K562 (cell line): ENCODE measurements at regions not wholly inside any gene's neighbourhood (a gene's known extent, or its start where the extent isn't known, plus 50 kb on each side); places are given as distances from the start of the nearest gene placed in this dataset.

Source experiments
- ATAC-seq: fragments of 200-7000 bp; cut with Tn5 transposase; 3 replicates; pipeline ENCODE4 v1.9.1; 2020; ENCODE audit warnings: moderate library complexity
- BruUV-seq: library from RNA; stranded (reverse); fragments of 400-500 nt; replicated peaks from 2 replicates; lab custom pipeline; 2021; lab: Mats Ljungman, UMichigan
- CTCF ChIA-PET: fragments of 300-600 bp; formaldehyde crosslinking; extraction: SDS; loops from one replicate; lab custom pipeline; 2021; ENCODE audit warnings: low intra/inter-chr PET ratio; lab: Yijun Ruan, JAX
- POLR2A ChIA-PET: fragments of 300-600, 350-650 bp; sonication (Branson Sonifier 250); formaldehyde crosslinking; extraction: SDS; loops from one replicate; lab custom pipeline; 2021; ENCODE audit warnings: antibody characterized with exemption, inconsistent platforms; lab: Yijun Ruan, JAX
- DNase-seq, 4 experiments: peaks; one replicate each; pipeline versions ENCODE4 v3.0.0 to v3.0.0-alpha.2; 2011 to 2018; ENCODE audit warnings: low spot score in 3 of 4, mixed read lengths in 3 of 4; ENCODE audit errors: extremely low read depth in 1 of 4
- FAIRE-seq: peaks from 2 replicates; lab custom pipeline; 2011; peaks lifted over from hg19 to GRCh38; lab: Jason Lieb, UNC
- H2AFZ ChIP-seq: 2 replicates; pipeline ENCODE4 v1.6.0; 2011; ENCODE audit warnings: low read depth, low read length, control low read depth, inconsistent platforms
- H3K27ac ChIP-seq: fragments of 200-600 bp; 3 replicates; pipeline ENCODE4 v1.8.0; 2011; ENCODE audit warnings: low read depth, mild to moderate bottlenecking, control low read depth, inconsistent platforms, low read length, moderate library complexity, mixed read lengths; ENCODE audit errors: extremely low read depth
- H3K27me3 ChIP-seq, 2 experiments: fragments of 300-600 bp in 1 of 2; 2 replicates in 1 of 2; 3 replicates in 1 of 2; pipeline versions ENCODE4 v1.6.0 to v1.8.0; 2011; ENCODE audit warnings: inconsistent platforms in 2 of 2, low read length in 2 of 2, mild to moderate bottlenecking in 1 of 2, mixed read lengths in 1 of 2, moderate library complexity in 1 of 2; ENCODE audit not compliant: control insufficient read depth in 2 of 2, insufficient read depth in 2 of 2
- H3K36me3 ChIP-seq: fragments of 300-600 bp; 3 replicates; pipeline ENCODE4 v1.8.0; 2011; ENCODE audit warnings: mild to moderate bottlenecking, low read length, inconsistent platforms; ENCODE audit not compliant: control insufficient read depth, insufficient read depth
- H3K4me1 ChIP-seq, 2 experiments: fragments of 200-600 bp in 1 of 2; replicated peaks in 1 of 2; 2 replicates in 1 of 2; 3 replicates in 1 of 2; pipeline versions ENCODE4 v1.5.1 to v1.8.0; 2011; ENCODE audit warnings: inconsistent platforms in 2 of 2, low read length in 2 of 2, mild to moderate bottlenecking in 1 of 2, mixed read lengths in 1 of 2, moderate library complexity in 1 of 2; ENCODE audit not compliant: control insufficient read depth in 2 of 2, insufficient read depth in 2 of 2
- H3K4me2 ChIP-seq: 2 replicates; pipeline ENCODE4 v1.6.1; 2011; ENCODE audit warnings: low read length, control low read depth, inconsistent platforms, mixed read lengths; ENCODE audit not compliant: insufficient read depth
- H3K4me3 ChIP-seq: fragments of 200-600 bp; sonication (generic), shearing (Covaris generic); 2 replicates; pipeline ENCODE4 v1.5.1; 2016; ENCODE audit warnings: control low read depth, inconsistent platforms
- H3K79me2 ChIP-seq: fragments of 200-600 bp; 3 replicates; pipeline ENCODE4 v1.8.0; 2011; ENCODE audit warnings: low read length, inconsistent platforms; ENCODE audit not compliant: control insufficient read depth, insufficient read depth
- H3K9ac ChIP-seq, 2 experiments: 2 replicates each; pipeline versions ENCODE4 v1.6.0 to v1.6.1; 2011; ENCODE audit warnings: low read depth in 2 of 2, low read length in 2 of 2, control low read depth in 1 of 2, inconsistent platforms in 1 of 2, mild to moderate bottlenecking in 1 of 2, mixed read lengths in 1 of 2; ENCODE audit not compliant: insufficient read depth in 1 of 2
- H3K9me1 ChIP-seq: one replicate; pipeline ENCODE4 v1.6.0; 2011; ENCODE audit warnings: inconsistent platforms, mild to moderate bottlenecking, low read length, moderate library complexity; ENCODE audit not compliant: control insufficient read depth, insufficient read depth
- H3K9me3 ChIP-seq: replicated peaks from 2 replicates; pipeline ENCODE4 v1.5.1; 2011; ENCODE audit warnings: low read depth, low read length, inconsistent platforms; ENCODE audit not compliant: control insufficient read depth, insufficient read depth
- H4K20me1 ChIP-seq: replicated peaks from 2 replicates; pipeline ENCODE4 v1.6.1; 2011; ENCODE audit warnings: low read length, inconsistent platforms, mixed read lengths; ENCODE audit not compliant: control insufficient read depth, insufficient read depth
- ATF2 ChIP-seq: sonication (generic); formaldehyde crosslinking; IDR thresholded peaks from 2 replicates; pipeline ENCODE4 v1.8.1; 2022; ENCODE audit warnings: missing genetic modification reagents
- BCLAF1 ChIP-seq, 2 experiments: fragments of 450-650 bp in 1 of 2; IDR thresholded peaks; 2 replicates each; pipeline ENCODE4 v1.6.1; 2011 to 2017; ENCODE audit warnings: low read depth in 2 of 2, antibody characterized with exemption in 1 of 2, borderline replicate concordance in 1 of 2, low read length in 1 of 2, mild to moderate bottlenecking in 1 of 2, mixed read lengths in 1 of 2; ENCODE audit not compliant: control insufficient read depth in 1 of 2
- BMI1 ChIP-seq: fragments of 150-350 bp; IDR thresholded peaks from 2 replicates; pipeline ENCODE4 v1.6.1; 2014; ENCODE audit warnings: low read length
- BRF2 ChIP-seq: IDR thresholded peaks from 3 replicates; pipeline ENCODE4 v1.6.1; 2011; ENCODE audit warnings: borderline replicate concordance, mild to moderate bottlenecking; ENCODE audit not compliant: insufficient read length, insufficient read depth
- HCFC1 ChIP-seq: IDR thresholded peaks from 2 replicates; pipeline ENCODE4 v1.6.1; 2012; ENCODE audit warnings: low read depth, low read length, improper control_type of control experiment
- HNRNPK ChIP-seq: fragments of 200-400 bp; formaldehyde crosslinking; IDR thresholded peaks from one replicate; pipeline ENCODE4 v1.6.1; 2018; ENCODE audit warnings: mild to moderate bottlenecking, low read depth, low read length; ENCODE audit not compliant: poor library complexity, severe bottlenecking
- KDM2B ChIP-seq: fragments of 250-450 bp; sonication (Bioruptor Pico); IDR thresholded peaks from 2 replicates; pipeline ENCODE4 v1.8.0; 2021; ENCODE audit warnings: mild to moderate bottlenecking, moderate library complexity
- MXD1 ChIP-seq: fragments of 250-450 bp; sonication (Bioruptor Pico); IDR thresholded peaks from 2 replicates; pipeline ENCODE4 v1.8.0; 2021; ENCODE audit warnings: borderline replicate concordance, mild to moderate bottlenecking, moderate library complexity; ENCODE audit not compliant: poor library complexity, severe bottlenecking
- PTBP1 ChIP-seq: fragments of 200-400 bp; formaldehyde crosslinking; IDR thresholded peaks from 2 replicates; pipeline ENCODE4 v1.6.1; 2017; ENCODE audit warnings: low read depth, low read length
- SP2 ChIP-seq: IDR thresholded peaks from 2 replicates; pipeline ENCODE4 v1.6.1; 2011; ENCODE audit warnings: mild to moderate bottlenecking, low read depth, low read length, moderate library complexity; ENCODE audit not compliant: poor library complexity, severe bottlenecking; ENCODE audit errors: extremely low read depth
- USF1 ChIP-seq: sonication (generic); formaldehyde crosslinking; IDR thresholded peaks from 2 replicates; pipeline ENCODE4 v1.9.0; 2022; ENCODE audit warnings: mild to moderate bottlenecking, missing genetic modification reagents
- ZBTB34 ChIP-seq: fragments of 250-450 bp; sonication (Bioruptor Pico); IDR thresholded peaks from 2 replicates; pipeline ENCODE4 v1.8.0; 2021; ENCODE audit warnings: mild to moderate bottlenecking, moderate library complexity
- ZNF239 ChIP-seq: fragments of 250-450 bp; sonication (Bioruptor Pico); IDR thresholded peaks from 2 replicates; pipeline ENCODE4 v1.4.0; 2020; ENCODE audit warnings: mild to moderate bottlenecking
- ZNF551 ChIP-seq: fragments of 250-450 bp; sonication (Bioruptor Pico); IDR thresholded peaks from 2 replicates; pipeline ENCODE4 v1.5.0; 2021; ENCODE audit warnings: mild to moderate bottlenecking, moderate library complexity
- WGBS: fragments of 100-300 bp; shearing (Covaris generic); methylation state at CpG from one replicate; pipeline ENCODE4 v1.1.6; 2016; ENCODE audit warnings: low coverage, mixed read lengths; ENCODE audit not compliant: insufficient coverage; ENCODE audit errors: missing lambda C conversion rate; 5-methylcytosine and 5-hydroxymethylcytosine counted together
- in situ Hi-C: fragments of 300-500 bp; cut with MboI; formaldehyde crosslinking; loops from 4 replicates; pipeline ENCODE4 v1.15.0; 2018; ENCODE audit warnings: inconsistent platforms, mixed read lengths
- intact Hi-C: fragments of 100-400 bp; cut with micrococcal nuclease; formaldehyde crosslinking; loops from 2 replicates; pipeline ENCODE4 v1.14.2; 2022

GRCh38 chr16:65815707-65816106 is 550.8 kb upstream of the CDH5 start:
- no peak overlapping the region for H3K4me2 ChIP-seq
- no peak for TF ChIP-seq ZNF239 (CRISPR knock-in tag)
- TF ChIP-seq BCLAF1 (IDR thresholded peaks at IDR 0.05; ENCODE audit: borderline replicate concordance in 1 of 2, control insufficient read depth in 1 of 2, low read depth in 2 of 2, low read length in 1 of 2): no peak
- TF ChIP-seq KDM2B (CRISPR knock-in tag): no peak
- TF ChIP-seq PTBP1: no peak
- TF ChIP-seq HNRNPK: no peak
- TF ChIP-seq ZBTB34 (CRISPR knock-in tag): no peak
- TF ChIP-seq BMI1: no peak
- no peak for TF ChIP-seq HCFC1
- TF ChIP-seq MXD1 (CRISPR knock-in tag): no peak
- TF ChIP-seq SP2: no peak
- no peak for TF ChIP-seq BRF2
- TF ChIP-seq USF1 (CRISPR knock-in tag): no peak
- no peak for TF ChIP-seq ZNF551 (CRISPR knock-in tag)
- no peak for TF ChIP-seq ATF2 (CRISPR knock-in tag)
- BruUV-seq: no TSS peak
- H3K9ac ChIP-seq: no peak overlapping the region
- FAIRE-seq (no peak), DNase-seq (no peak), ATAC-seq (no peak)
- H3K79me2 ChIP-seq: no peaks in the 10 kb centered on the region
- no peaks in the 10 kb centered on the region for H4K20me1 ChIP-seq
- H3K9me3 ChIP-seq: no peaks in the 10 kb centered on the region
- WGBS: 7% methylated on average over 1 of the region's 1 CpG
- in situ Hi-C loops: no loop called here
- ChIA-PET CTCF (no interaction called here), POLR2A (interaction anchor here (1.1 kb wide), 1 partner anchor 16 kb away, joined by 4 read pairs; no protein-coding TSS in a partner anchor)
- no peak overlapping the region for H3K27ac ChIP-seq
- H3K36me3 ChIP-seq: no peaks in the 10 kb centered on the region
- intact Hi-C loops: no loop called here
- H2AFZ ChIP-seq: no peak overlapping the region
- no peaks in the 10 kb centered on the region for H3K27me3 ChIP-seq
- H3K9me1 ChIP-seq: no peaks in the 10 kb centered on the region
- H3K4me1 ChIP-seq: no peaks in the 10 kb centered on the region; a peak in 1 of 5 replicates
- no peak overlapping the region for H3K4me3 ChIP-seq
